PC-3 (cell line): ENCODE measurements at regions not wholly inside any gene's neighbourhood (a gene's known extent, or its start where the extent isn't known, plus 50 kb on each side); places are given as distances from the start of the nearest gene placed in this dataset.

Experiments used
- ATAC-seq: fragments of 200-7000 bp; cut with Tn5 transposase; 2 replicates; pipeline ENCODE4 v1.9.1; 2020; ENCODE audit warnings: mild to moderate bottlenecking, moderate library complexity
- BruUV-seq: library from RNA; stranded (reverse); fragments of 400-500 nt; replicated peaks from 2 replicates; lab custom pipeline; 2021; lab: Mats Ljungman, UMichigan
- CTCF ChIA-PET: fragments of 300-600 bp; sonication (Branson Sonifier 250); formaldehyde crosslinking; loops from one replicate; lab custom pipeline; 2022; ENCODE audit warnings: antibody characterized with exemption; lab: Charles Lee
- POLR2A ChIA-PET: fragments of 300-600 bp; sonication (Branson Sonifier 250); formaldehyde crosslinking; loops from one replicate; lab custom pipeline; 2022; ENCODE audit warnings: antibody characterized with exemption; ENCODE audit not compliant: unreplicated experiment; lab: Charles Lee
- DNase-seq: peaks from one replicate; pipeline ENCODE4 v3.0.0-alpha.2; 2015
- H2AFZ ChIP-seq: fragments of 300-600 bp; sonication (generic); 2 replicates; pipeline ENCODE4 v1.6.0; 2016; ENCODE audit warnings: antibody characterized with exemption, low read length
- H3F3A ChIP-seq: fragments of 300-600 bp; sonication (generic); one replicate; pipeline ENCODE4 v1.6.0; 2017; ENCODE audit warnings: antibody characterized with exemption, low read length, control low read depth, mild to moderate bottlenecking; ENCODE audit not compliant: unreplicated experiment
- H3K27ac ChIP-seq: fragments of 300-600 bp; sonication (generic); 2 replicates; pipeline ENCODE4 v1.5.1; 2016; ENCODE audit warnings: mild to moderate bottlenecking, low read length
- H3K27me3 ChIP-seq: fragments of 300-600 bp; sonication (generic); 2 replicates; pipeline ENCODE4 v1.6.1; 2016; ENCODE audit warnings: low read length, mixed read lengths
- H3K36me3 ChIP-seq: fragments of 300-600 bp; sonication (generic); 2 replicates; pipeline ENCODE4 v1.6.1; 2016; ENCODE audit warnings: low read depth, mixed run types, low read length, mixed read lengths
- H3K4me1 ChIP-seq: fragments of 300-600 bp; sonication (generic); 2 replicates; pipeline ENCODE4 v1.5.1; 2016; ENCODE audit warnings: low read length; ENCODE audit not compliant: insufficient read depth
- H3K4me2 ChIP-seq: fragments of 300-600 bp; sonication (generic); 2 replicates; pipeline ENCODE4 v1.6.0; 2016; ENCODE audit warnings: low read length
- H3K4me3 ChIP-seq: fragments of 300-600 bp; sonication (generic); 2 replicates; pipeline ENCODE4 v1.5.1; 2016; ENCODE audit warnings: mild to moderate bottlenecking, low read length, mixed read lengths
- H3K79me2 ChIP-seq: fragments of 300-600 bp; sonication (generic); 2 replicates; pipeline ENCODE4 v1.6.1; 2017; ENCODE audit warnings: low read length, mixed read lengths
- H3K9ac ChIP-seq: fragments of 300-600 bp; sonication (generic); 2 replicates; pipeline ENCODE4 v1.6.0; 2016; ENCODE audit warnings: mild to moderate bottlenecking, low read length
- H3K9me2 ChIP-seq: fragments of 300-600 bp; sonication (generic); replicated peaks from 2 replicates; pipeline ENCODE4 v1.6.1; 2016; ENCODE audit warnings: mixed run types, low read length, mixed read lengths
- H3K9me3 ChIP-seq: fragments of 300-600 bp; sonication (generic); 2 replicates; pipeline ENCODE4 v1.6.1; 2016; ENCODE audit warnings: low read length, mixed read lengths
- H4K20me1 ChIP-seq: fragments of 300-600 bp; sonication (generic); 2 replicates; pipeline ENCODE4 v1.6.1; 2016; ENCODE audit warnings: low read length, mixed read lengths
- CTCF ChIP-seq: fragments of 300-600 bp; sonication (generic); conservative IDR thresholded peaks from 2 replicates; pipeline ENCODE4 v1.5.1; 2017; ENCODE audit warnings: antibody characterized with exemption, low read depth, mild to moderate bottlenecking, low read length
- EZH2 ChIP-seq: fragments of 300-600 bp; sonication (generic); IDR thresholded peaks from one replicate; pipeline ENCODE4 v1.6.1; 2017; ENCODE audit warnings: antibody characterized with exemption, mild to moderate bottlenecking, low read length; ENCODE audit not compliant: unreplicated experiment
- EZH2phosphoT487 ChIP-seq: fragments of 300-600 bp; sonication (generic); IDR thresholded peaks from 2 replicates; pipeline ENCODE4 v1.6.1; 2018; ENCODE audit warnings: mild to moderate bottlenecking, antibody characterized with exemption, low read length, borderline replicate concordance
- intact Hi-C: fragments of 100-400 bp; cut with micrococcal nuclease; formaldehyde crosslinking; loops from 2 replicates; pipeline ENCODE4 v1.9.0; 2023

- Histone ChIP-seq H2AFZ (no peak overlapping the region), H3K4me2 (no peak overlapping the region), H3K27ac (no peak overlapping the region), H3K36me3 (no peaks in the 10 kb centered on the region), H3K9ac (no peak overlapping the region), H3K4me1 (peaks cover 13% of the 10 kb centered on the region), H3F3A (no peaks in the 10 kb centered on the region), H3K27me3 (no peaks in the 10 kb centered on the region), H3K4me3 (no peak overlapping the region), H4K20me1 (no peaks in the 10 kb centered on the region), H3K9me2 (no peaks in the 10 kb centered on the region), H3K9me3 (no peaks in the 10 kb centered on the region), H3K79me2 (no peaks in the 10 kb centered on the region)
- POLR2A ChIA-PET = no interaction called here
- DNase-seq (no peak), ATAC-seq (no peak)
- BruUV-seq = no TSS peak
- intact Hi-C loops = loop anchor here (1.0 to 5.0 kb wide), 4 partner anchors 288 to 925 kb away; no protein-coding TSS in a partner anchor
- CTCF ChIA-PET = interaction anchor here (0.5 kb wide), 1 partner anchor 35 kb away, joined by 3 read pairs; no protein-coding TSS in a partner anchor
- TF ChIP-seq CTCF = peak; percentile 46; the same call in 1 of the 2 replicates
- no peak for TF ChIP-seq EZH2phosphoT487
Observed at GRCh38 chr15:36208868-36209582, 370.4 kb upstream of the CDIN1 start.

DNA sequence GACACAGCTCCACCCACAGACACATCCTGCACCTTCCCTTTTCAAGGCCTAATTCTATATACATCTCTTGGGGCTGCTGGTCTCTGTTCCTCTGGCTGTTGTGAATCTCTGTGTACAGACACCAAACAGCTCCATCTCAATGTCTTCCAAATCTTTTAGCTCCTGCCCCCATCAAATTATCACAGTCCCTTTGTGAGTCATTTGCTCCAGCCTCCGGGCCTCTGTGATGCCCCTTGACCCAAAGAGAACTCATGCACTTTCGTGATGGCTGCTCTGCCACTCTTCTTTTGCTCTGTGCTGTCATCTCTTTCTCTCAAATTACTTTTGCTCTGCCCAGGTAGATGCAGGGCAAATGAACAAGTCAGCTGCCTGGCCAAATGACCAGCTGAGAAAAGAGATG is 369.0 kb upstream of the CDIN1 start:
- no peak overlapping the region for H2AFZ ChIP-seq
- CTCF ChIA-PET = no interaction called here
- H3F3A ChIP-seq = no peaks in the 10 kb centered on the region
- no peak overlapping the region for H3K9ac ChIP-seq
- peaks cover 13% of the 10 kb centered on the region for H3K4me1 ChIP-seq
- no peaks in the 10 kb centered on the region for H3K9me2 ChIP-seq
- H3K79me2 ChIP-seq = no peaks in the 10 kb centered on the region
- H3K4me3 ChIP-seq = no peak overlapping the region
- intact Hi-C loops = no loop called here
- DNase-seq = peak; percentile 11
- H3K9me3 ChIP-seq = no peaks in the 10 kb centered on the region
- H3K36me3 ChIP-seq = no peaks in the 10 kb centered on the region
- H3K27ac ChIP-seq = no peak overlapping the region
- ATAC-seq = no peak; the same call in 1 of the 2 replicates
- no peaks in the 10 kb centered on the region for H3K27me3 ChIP-seq
- BruUV-seq = no TSS peak
- TF ChIP-seq EZH2phosphoT487 (no peak), EZH2 (no peak), CTCF (no peak)
- no peak overlapping the region for H3K4me2 ChIP-seq
- H4K20me1 ChIP-seq = no peaks in the 10 kb centered on the region
- POLR2A ChIA-PET = no interaction called here

- H3K36me3 ChIP-seq = no peaks in the 10 kb centered on the region; the same call in 1 of the 2 replicates
- no peaks in the 10 kb centered on the region for H3K27me3 ChIP-seq
- ChIA-PET CTCF (no interaction called here), POLR2A (no interaction called here)
- intact Hi-C loops = no loop called here
- H3K4me1 ChIP-seq = peaks cover 10% of the 10 kb centered on the region
- no peak overlapping the region for H3K27ac ChIP-seq
- no peak overlapping the region for H2AFZ ChIP-seq
- no peaks in the 10 kb centered on the region for H3K9me2 ChIP-seq
- no peaks in the 10 kb centered on the region for H4K20me1 ChIP-seq
- BruUV-seq = no TSS peak
- H3K79me2 ChIP-seq = no peaks in the 10 kb centered on the region
- peak overlapping the region; percentile 47 for H3K4me2 ChIP-seq
- peak; percentile 70 for ATAC-seq
- peaks cover 5% of the 10 kb centered on the region; the same call in 1 of the 2 replicates for H3K9me3 ChIP-seq
- DNase-seq = peak; percentile 56
- H3F3A ChIP-seq = no peaks in the 10 kb centered on the region
- TF ChIP-seq EZH2phosphoT487 = no peak
- TF ChIP-seq CTCF = no peak
- no peak for TF ChIP-seq EZH2
- no peak overlapping the region for H3K9ac ChIP-seq
- H3K4me3 ChIP-seq = peak overlapping the region; percentile 11; the same call in 1 of the 2 replicates
Observed at GRCh38 chr15:36218322-36218721, 361.1 kb upstream of the CDIN1 start.
